SU-DHL-6 (cell line): ENCODE measurements at regions not wholly inside any gene's neighbourhood (a gene's known extent, or its start where the extent isn't known, plus 50 kb on each side); places are given as distances from the start of the nearest gene placed in this dataset.

Experiments
- H2AFZ ChIP-seq: fragments of 200-600 bp; sonication (generic); 2 replicates; pipeline ENCODE4 v1.6.1; 2014; ENCODE audit warnings: low read depth, mild to moderate bottlenecking, moderate library complexity, mixed read lengths, antibody characterized with exemption, low read length; ENCODE audit not compliant: severe bottlenecking
- H3F3A ChIP-seq: fragments of 200-600 bp; shearing (Covaris generic); 2 replicates; pipeline ENCODE4 v1.6.0; 2016; ENCODE audit warnings: antibody characterized with exemption, mild to moderate bottlenecking; ENCODE audit not compliant: insufficient read depth
- H3K27ac ChIP-seq: fragments of 200-600 bp; sonication (generic); 2 replicates; pipeline ENCODE4 v1.5.1; 2016; ENCODE audit warnings: low read depth, mild to moderate bottlenecking, low read length, moderate library complexity, mixed read lengths
- H3K27me3 ChIP-seq: fragments of 200-600 bp; sonication (generic), shearing (Covaris generic); 2 replicates; pipeline ENCODE4 v1.6.0; 2014; ENCODE audit warnings: mild to moderate bottlenecking, low read length
- H3K36me3 ChIP-seq: fragments of 200-600 bp; sonication (generic); 2 replicates; pipeline ENCODE4 v1.6.1; 2014; ENCODE audit warnings: mild to moderate bottlenecking, low read length, mixed read lengths
- H3K4me2 ChIP-seq: fragments of 300-600, 200-600 bp; shearing (Covaris generic), sonication (generic); 2 replicates; pipeline ENCODE4 v1.6.0; 2014; ENCODE audit warnings: low read length, low read depth, mild to moderate bottlenecking; ENCODE audit not compliant: poor library complexity, severe bottlenecking
- H3K4me3 ChIP-seq: fragments of 200-600 bp; sonication (generic); 2 replicates; pipeline ENCODE4 v1.5.1; 2014; ENCODE audit warnings: antibody characterized with exemption, low read length, mild to moderate bottlenecking, mixed read lengths; ENCODE audit not compliant: insufficient read depth, poor library complexity, severe bottlenecking
- H3K79me2 ChIP-seq: fragments of 200-600 bp; sonication (generic); 2 replicates; pipeline ENCODE4 v1.6.1; 2014; ENCODE audit warnings: mild to moderate bottlenecking, low read length, moderate library complexity; ENCODE audit not compliant: insufficient read depth
- H3K9ac ChIP-seq: fragments of 200-600 bp; sonication (generic); 2 replicates; pipeline ENCODE4 v1.7.0; 2014; ENCODE audit warnings: mild to moderate bottlenecking, low read length
- H3K9me2 ChIP-seq: fragments of 200-600 bp; sonication (generic); replicated peaks from 2 replicates; pipeline ENCODE4 v1.6.1; 2014; ENCODE audit warnings: low read length; ENCODE audit not compliant: insufficient read depth
- H3K9me3 ChIP-seq: fragments of 200-600 bp; sonication (generic); 2 replicates; pipeline ENCODE4 v1.6.1; 2014; ENCODE audit warnings: low read length, mixed read lengths; ENCODE audit not compliant: insufficient read depth
- H4K20me1 ChIP-seq: fragments of 200-600 bp; sonication (generic); 2 replicates; pipeline ENCODE4 v1.6.1; 2014; ENCODE audit warnings: low read depth, mild to moderate bottlenecking, antibody characterized with exemption, low read length, moderate library complexity, mixed read lengths
- EZH2phosphoT487 ChIP-seq: fragments of 200-600 bp; sonication (generic), shearing (Covaris generic); conservative IDR thresholded peaks from 2 replicates; pipeline ENCODE4 v1.6.1; 2018; ENCODE audit warnings: mild to moderate bottlenecking, antibody characterized with exemption, low read length, moderate library complexity, mixed read lengths
- TF ChIP-seq, protein P1 (sequence below): fragments of 200-600 bp; sonication (generic); IDR thresholded peaks from one replicate; pipeline ENCODE4 v1.5.1; 2017; ENCODE audit warnings: antibody characterized with exemption, mild to moderate bottlenecking, low read length, moderate library complexity; ENCODE audit not compliant: insufficient read depth, poor library complexity, severe bottlenecking

DNA sequence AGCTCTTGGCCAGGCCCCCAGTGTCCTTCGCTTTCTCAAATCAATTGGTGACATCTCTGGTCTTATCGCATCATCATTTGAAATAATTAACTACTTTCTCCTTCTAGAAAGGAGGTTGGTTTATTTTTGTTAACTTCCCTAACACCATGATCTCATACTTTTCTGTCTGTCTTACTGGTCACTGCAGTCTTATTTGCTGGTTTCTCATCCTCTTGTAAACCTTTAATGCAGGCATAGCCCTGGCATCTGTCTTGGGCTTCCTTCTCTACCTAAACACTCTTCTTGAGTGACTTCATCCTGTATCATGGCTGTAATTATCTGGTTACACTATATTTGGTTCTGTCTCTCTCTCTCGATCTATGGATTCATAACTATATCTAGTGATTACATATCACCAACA lies 152.8 kb downstream of the CYSLTR2 start:
- Histone ChIP-seq H3K79me2 (no peaks in the 10 kb centered on the region), H3K9ac (no peak overlapping the region), H3F3A (no peaks in the 10 kb centered on the region), H3K27ac (no peak overlapping the region), H3K9me2 (no peaks in the 10 kb centered on the region), H3K4me2 (no peak overlapping the region), H3K4me3 (no peak overlapping the region), H4K20me1 (no peaks in the 10 kb centered on the region), H3K27me3 (no peaks in the 10 kb centered on the region), H3K9me3 (no peaks in the 10 kb centered on the region), H2AFZ (no peak overlapping the region), H3K36me3 (no peaks in the 10 kb centered on the region)
- TF ChIP-seq, protein P1, sequence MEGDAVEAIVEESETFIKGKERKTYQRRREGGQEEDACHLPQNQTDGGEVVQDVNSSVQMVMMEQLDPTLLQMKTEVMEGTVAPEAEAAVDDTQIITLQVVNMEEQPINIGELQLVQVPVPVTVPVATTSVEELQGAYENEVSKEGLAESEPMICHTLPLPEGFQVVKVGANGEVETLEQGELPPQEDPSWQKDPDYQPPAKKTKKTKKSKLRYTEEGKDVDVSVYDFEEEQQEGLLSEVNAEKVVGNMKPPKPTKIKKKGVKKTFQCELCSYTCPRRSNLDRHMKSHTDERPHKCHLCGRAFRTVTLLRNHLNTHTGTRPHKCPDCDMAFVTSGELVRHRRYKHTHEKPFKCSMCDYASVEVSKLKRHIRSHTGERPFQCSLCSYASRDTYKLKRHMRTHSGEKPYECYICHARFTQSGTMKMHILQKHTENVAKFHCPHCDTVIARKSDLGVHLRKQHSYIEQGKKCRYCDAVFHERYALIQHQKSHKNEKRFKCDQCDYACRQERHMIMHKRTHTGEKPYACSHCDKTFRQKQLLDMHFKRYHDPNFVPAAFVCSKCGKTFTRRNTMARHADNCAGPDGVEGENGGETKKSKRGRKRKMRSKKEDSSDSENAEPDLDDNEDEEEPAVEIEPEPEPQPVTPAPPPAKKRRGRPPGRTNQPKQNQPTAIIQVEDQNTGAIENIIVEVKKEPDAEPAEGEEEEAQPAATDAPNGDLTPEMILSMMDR: no peak
- no peak for TF ChIP-seq EZH2phosphoT487

DNA sequence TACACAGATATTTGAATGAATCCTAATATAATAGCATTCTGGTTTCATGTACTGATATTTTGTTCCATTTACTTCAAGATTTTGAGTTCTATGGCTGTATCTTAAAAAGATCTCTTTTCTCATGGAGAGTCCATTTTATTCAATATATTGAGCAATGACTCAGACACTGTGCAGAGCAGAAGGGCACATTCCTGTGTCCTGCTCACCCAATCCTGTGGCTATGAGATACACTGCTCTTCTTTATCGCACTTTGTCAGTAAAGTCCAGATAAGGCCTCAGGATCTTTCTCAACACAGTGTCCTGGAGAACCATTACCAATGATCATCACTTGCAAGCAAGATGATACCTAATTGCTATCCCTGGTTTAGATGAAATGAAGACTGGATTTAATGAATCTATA lies 155.0 kb downstream of the CYSLTR2 start:
- H3K27ac ChIP-seq: no peak overlapping the region
- no peaks in the 10 kb centered on the region for H3K79me2 ChIP-seq
- no peaks in the 10 kb centered on the region for H3K9me2 ChIP-seq
- H3F3A ChIP-seq: no peaks in the 10 kb centered on the region
- TF ChIP-seq, protein P1: no peak
- TF ChIP-seq EZH2phosphoT487: no peak
- H3K4me3 ChIP-seq: no peak overlapping the region
- H3K9me3 ChIP-seq: no peaks in the 10 kb centered on the region
- no peaks in the 10 kb centered on the region for H3K36me3 ChIP-seq
- H4K20me1 ChIP-seq: no peaks in the 10 kb centered on the region
- H3K9ac ChIP-seq: no peak overlapping the region
- H3K4me2 ChIP-seq: no peak overlapping the region
- no peak overlapping the region for H2AFZ ChIP-seq
- H3K27me3 ChIP-seq: no peaks in the 10 kb centered on the region

DNA sequence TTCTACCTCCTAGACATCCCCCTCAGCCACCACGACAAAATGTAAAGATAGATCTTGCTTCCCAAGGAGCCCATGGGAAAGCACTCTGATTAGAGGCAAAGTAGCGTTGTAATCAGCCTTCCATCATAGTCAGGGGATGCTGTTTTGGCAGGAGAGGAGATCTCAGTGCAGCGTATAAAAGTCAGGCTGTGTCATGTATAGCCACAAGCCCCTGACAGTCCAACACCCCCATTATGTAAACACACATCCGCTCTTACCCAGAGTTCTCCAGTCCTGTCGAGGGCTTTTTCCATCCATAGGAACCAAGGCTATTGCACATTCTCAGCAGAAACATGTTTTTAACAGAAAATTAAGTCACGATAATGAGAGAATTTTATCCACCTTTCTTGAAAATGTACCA lies 156.3 kb downstream of the CYSLTR2 start:
- Histone ChIP-seq H3K27me3 (no peaks in the 10 kb centered on the region), H3K9ac (no peak overlapping the region), H3K79me2 (no peaks in the 10 kb centered on the region), H3K9me2 (no peaks in the 10 kb centered on the region), H4K20me1 (no peaks in the 10 kb centered on the region), H3K27ac (no peak overlapping the region), H3K4me2 (no peak overlapping the region), H3K4me3 (no peak overlapping the region), H3K9me3 (no peaks in the 10 kb centered on the region), H3K36me3 (no peaks in the 10 kb centered on the region), H3F3A (no peaks in the 10 kb centered on the region), H2AFZ (no peak overlapping the region)
- TF ChIP-seq, protein P1: no peak
- TF ChIP-seq EZH2phosphoT487: no peak

DNA sequence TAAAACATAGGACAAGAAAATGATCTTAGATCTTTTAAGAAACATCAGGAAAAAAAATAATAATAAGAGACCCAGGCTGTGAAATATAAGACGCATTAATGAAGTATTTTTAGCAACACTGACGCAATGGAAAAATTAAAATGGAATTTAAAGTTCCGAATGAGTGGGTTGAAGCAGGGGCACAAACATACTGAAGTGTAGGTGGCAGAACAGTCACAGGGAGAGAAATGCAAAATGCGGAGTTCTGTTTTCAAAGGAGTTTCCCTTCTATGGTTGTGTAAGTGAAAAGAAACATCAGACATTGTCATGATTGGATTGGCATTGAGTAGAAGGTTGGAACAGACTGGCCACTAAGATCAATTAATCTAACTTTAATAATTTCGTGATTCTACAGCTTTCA lies 159.8 kb downstream of the CYSLTR2 start:
- no peak for TF ChIP-seq EZH2phosphoT487
- TF ChIP-seq, protein P1: no peak
- no peaks in the 10 kb centered on the region for H3K36me3 ChIP-seq
- no peak overlapping the region for H2AFZ ChIP-seq
- no peak overlapping the region for H3K27ac ChIP-seq
- no peaks in the 10 kb centered on the region for H3K27me3 ChIP-seq
- H4K20me1 ChIP-seq: no peaks in the 10 kb centered on the region
- H3K4me2 ChIP-seq: no peak overlapping the region
- no peaks in the 10 kb centered on the region for H3K9me3 ChIP-seq
- no peaks in the 10 kb centered on the region for H3F3A ChIP-seq
- no peaks in the 10 kb centered on the region for H3K79me2 ChIP-seq
- no peak overlapping the region for H3K9ac ChIP-seq
- H3K9me2 ChIP-seq: no peaks in the 10 kb centered on the region
- no peak overlapping the region for H3K4me3 ChIP-seq
